ENCODE measurements at regions not wholly inside any gene's neighbourhood (a gene's known extent, or its start where the extent isn't known, plus 50 kb on each side); places are given as distances from the start of the nearest gene placed in this dataset.

DNA sequence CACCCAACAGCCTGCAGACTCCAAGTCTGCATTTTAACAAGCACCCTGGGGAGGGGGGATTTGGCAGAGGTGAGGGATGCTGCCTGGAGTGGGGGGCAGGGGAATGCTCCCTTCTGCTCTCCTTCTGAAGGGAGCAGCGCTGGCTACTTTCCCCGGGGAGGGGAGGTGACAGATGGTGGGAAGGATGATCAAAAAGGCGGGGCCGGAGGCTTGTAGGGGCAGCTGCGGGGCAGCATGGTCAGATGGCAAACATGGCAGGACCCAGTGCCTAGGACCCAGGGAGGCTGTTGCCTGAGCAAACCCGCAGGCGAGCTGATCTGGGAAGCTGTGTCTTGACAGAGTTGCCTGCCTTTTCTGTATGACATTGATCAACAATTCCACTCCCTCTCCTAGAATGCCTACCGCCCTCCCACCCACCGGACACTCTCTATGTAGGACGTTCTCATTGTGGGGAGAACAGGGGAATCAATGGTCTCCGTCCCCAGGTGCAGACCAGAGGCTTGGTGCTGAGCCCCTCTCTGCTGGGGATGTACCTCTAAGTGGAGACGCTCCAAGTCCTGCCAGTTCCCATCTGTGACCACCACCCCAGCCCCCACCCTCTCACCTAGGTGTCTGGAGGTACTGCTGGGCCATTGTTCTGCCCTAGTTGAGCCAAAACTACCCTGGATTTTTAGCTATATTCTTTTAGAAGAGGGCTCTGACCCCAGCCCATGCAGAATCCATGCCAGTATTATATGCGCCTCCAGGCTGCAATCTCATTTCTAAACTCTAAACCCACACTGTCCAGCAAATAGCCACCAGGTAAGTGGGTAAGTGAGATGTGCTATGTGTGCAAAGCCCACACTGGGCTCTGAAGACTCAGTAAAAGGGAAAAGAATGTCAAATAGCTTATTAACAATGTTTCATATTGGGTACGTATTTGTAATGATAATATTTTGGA, 89.7 kb upstream of the SEC11C start:
- Histone ChIP-seq H3K27ac (ENCODE audit: low read depth in 1 of 2, low read length in 2 of 2) (no peak overlapping the region), H3K9ac (ENCODE audit: low read depth in 1 of 2, low read length in 2 of 2) (no peak overlapping the region), H3K36me3 (ENCODE audit: control insufficient read depth in 4 of 4, insufficient read depth in 3 of 4, low read depth in 1 of 4, low read length in 3 of 4) (no peaks in the 10 kb centered on the region), H3K4me3 (ENCODE audit: low read depth in 1 of 3, low read length in 3 of 3) (no peak overlapping the region), H3K4me1 (ENCODE audit: control insufficient read depth in 4 of 4, insufficient read depth in 4 of 4, low read length in 3 of 4) (peaks cover 0 to 10% (median 6%) of the 10 kb centered on the region in 4 donors), H3K27me3 (ENCODE audit: control insufficient read depth in 4 of 4, insufficient read depth in 4 of 4, low read length in 3 of 4) (no peaks in the 10 kb centered on the region), H3K9me3 (ENCODE audit: control insufficient read depth in 4 of 4, low read length in 3 of 4) (no peaks in the 10 kb centered on the region)
- DNase-seq (ENCODE audit: low spot score): no peak
- 67% methylated on average over 14 of the region's 14 CpGs for WGBS
- no peak for TF ChIP-seq RXRA (IDR thresholded peaks at IDR 0.05)
- TF ChIP-seq TAF1 (conservative IDR thresholded peaks at IDR 0.05): no peak

DNA sequence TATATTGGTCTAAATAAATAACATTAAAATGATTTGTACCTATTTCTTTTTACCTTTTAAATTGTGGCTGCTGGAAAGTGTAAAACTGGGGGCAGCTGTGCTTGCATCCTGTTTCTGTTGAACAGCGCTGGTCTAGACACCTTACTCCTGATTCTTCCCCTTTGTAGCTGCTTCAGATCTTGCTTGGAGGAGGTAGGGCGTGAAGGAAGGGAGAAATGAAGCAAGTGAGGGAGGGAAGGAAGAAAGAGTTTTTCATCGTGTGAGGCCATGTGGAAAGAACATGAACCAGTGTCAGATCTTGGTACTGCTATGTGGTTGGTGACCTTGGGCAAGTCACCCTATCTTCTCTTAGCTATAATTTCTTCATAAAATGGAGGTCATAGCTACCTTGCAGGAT, 89.0 kb upstream of the SEC11C start:
- H3K4me3 ChIP-seq (ENCODE audit: low read depth in 1 of 3, low read length in 3 of 3): no peak overlapping the region
- no peak overlapping the region for H3K9ac ChIP-seq (ENCODE audit: low read depth in 1 of 2, low read length in 2 of 2)
- H3K4me1 ChIP-seq (ENCODE audit: control insufficient read depth in 4 of 4, insufficient read depth in 4 of 4, low read length in 3 of 4): peaks cover 0 to 10% (median 6%) of the 10 kb centered on the region in 4 donors
- no peaks in the 10 kb centered on the region for H3K9me3 ChIP-seq (ENCODE audit: control insufficient read depth in 4 of 4, low read length in 3 of 4)
- TF ChIP-seq NR2F2 (IDR thresholded peaks at IDR 0.05): no peak
- TF ChIP-seq FOXA1 (IDR thresholded peaks at IDR 0.05): no peak
- TF ChIP-seq, protein P1, sequence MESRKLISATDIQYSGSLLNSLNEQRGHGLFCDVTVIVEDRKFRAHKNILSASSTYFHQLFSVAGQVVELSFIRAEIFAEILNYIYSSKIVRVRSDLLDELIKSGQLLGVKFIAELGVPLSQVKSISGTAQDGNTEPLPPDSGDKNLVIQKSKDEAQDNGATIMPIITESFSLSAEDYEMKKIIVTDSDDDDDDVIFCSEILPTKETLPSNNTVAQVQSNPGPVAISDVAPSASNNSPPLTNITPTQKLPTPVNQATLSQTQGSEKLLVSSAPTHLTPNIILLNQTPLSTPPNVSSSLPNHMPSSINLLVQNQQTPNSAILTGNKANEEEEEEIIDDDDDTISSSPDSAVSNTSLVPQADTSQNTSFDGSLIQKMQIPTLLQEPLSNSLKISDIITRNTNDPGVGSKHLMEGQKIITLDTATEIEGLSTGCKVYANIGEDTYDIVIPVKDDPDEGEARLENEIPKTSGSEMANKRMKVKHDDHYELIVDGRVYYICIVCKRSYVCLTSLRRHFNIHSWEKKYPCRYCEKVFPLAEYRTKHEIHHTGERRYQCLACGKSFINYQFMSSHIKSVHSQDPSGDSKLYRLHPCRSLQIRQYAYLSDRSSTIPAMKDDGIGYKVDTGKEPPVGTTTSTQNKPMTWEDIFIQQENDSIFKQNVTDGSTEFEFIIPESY (IDR thresholded peaks at IDR 0.05): no peak
- TF ChIP-seq FOXA2 (IDR thresholded peaks at IDR 0.05): no peak
- TF ChIP-seq YY1 (IDR thresholded peaks at IDR 0.05): no peak
- TF ChIP-seq RXRA (IDR thresholded peaks at IDR 0.05): no peak
- TF ChIP-seq, protein P2, sequence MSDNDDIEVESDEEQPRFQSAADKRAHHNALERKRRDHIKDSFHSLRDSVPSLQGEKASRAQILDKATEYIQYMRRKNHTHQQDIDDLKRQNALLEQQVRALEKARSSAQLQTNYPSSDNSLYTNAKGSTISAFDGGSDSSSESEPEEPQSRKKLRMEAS (IDR thresholded peaks at IDR 0.05): no peak
- TF ChIP-seq, protein P3, sequence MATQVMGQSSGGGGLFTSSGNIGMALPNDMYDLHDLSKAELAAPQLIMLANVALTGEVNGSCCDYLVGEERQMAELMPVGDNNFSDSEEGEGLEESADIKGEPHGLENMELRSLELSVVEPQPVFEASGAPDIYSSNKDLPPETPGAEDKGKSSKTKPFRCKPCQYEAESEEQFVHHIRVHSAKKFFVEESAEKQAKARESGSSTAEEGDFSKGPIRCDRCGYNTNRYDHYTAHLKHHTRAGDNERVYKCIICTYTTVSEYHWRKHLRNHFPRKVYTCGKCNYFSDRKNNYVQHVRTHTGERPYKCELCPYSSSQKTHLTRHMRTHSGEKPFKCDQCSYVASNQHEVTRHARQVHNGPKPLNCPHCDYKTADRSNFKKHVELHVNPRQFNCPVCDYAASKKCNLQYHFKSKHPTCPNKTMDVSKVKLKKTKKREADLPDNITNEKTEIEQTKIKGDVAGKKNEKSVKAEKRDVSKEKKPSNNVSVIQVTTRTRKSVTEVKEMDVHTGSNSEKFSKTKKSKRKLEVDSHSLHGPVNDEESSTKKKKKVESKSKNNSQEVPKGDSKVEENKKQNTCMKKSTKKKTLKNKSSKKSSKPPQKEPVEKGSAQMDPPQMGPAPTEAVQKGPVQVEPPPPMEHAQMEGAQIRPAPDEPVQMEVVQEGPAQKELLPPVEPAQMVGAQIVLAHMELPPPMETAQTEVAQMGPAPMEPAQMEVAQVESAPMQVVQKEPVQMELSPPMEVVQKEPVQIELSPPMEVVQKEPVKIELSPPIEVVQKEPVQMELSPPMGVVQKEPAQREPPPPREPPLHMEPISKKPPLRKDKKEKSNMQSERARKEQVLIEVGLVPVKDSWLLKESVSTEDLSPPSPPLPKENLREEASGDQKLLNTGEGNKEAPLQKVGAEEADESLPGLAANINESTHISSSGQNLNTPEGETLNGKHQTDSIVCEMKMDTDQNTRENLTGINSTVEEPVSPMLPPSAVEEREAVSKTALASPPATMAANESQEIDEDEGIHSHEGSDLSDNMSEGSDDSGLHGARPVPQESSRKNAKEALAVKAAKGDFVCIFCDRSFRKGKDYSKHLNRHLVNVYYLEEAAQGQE (IDR thresholded peaks at IDR 0.05): no peak
- no peak for TF ChIP-seq SP1 (IDR thresholded peaks at IDR 0.05)
- TF ChIP-seq TAF1 (conservative IDR thresholded peaks at IDR 0.05): no peak
- TF ChIP-seq HNF4G (IDR thresholded peaks at IDR 0.05): no peak
- no peak for TF ChIP-seq RAD21 (IDR thresholded peaks at IDR 0.05)
- TF ChIP-seq HNF4A (conservative IDR thresholded peaks at IDR 0.05): no peak
- no peak for TF ChIP-seq EGR1 (IDR thresholded peaks at IDR 0.05; ENCODE audit: low read depth in 2 of 2)
- TF ChIP-seq GABPA (IDR thresholded peaks at IDR 0.05 in 1 of 2, conservative IDR thresholded peaks at IDR 0.05 in 1 of 2): no peak
- TF ChIP-seq, protein P4, sequence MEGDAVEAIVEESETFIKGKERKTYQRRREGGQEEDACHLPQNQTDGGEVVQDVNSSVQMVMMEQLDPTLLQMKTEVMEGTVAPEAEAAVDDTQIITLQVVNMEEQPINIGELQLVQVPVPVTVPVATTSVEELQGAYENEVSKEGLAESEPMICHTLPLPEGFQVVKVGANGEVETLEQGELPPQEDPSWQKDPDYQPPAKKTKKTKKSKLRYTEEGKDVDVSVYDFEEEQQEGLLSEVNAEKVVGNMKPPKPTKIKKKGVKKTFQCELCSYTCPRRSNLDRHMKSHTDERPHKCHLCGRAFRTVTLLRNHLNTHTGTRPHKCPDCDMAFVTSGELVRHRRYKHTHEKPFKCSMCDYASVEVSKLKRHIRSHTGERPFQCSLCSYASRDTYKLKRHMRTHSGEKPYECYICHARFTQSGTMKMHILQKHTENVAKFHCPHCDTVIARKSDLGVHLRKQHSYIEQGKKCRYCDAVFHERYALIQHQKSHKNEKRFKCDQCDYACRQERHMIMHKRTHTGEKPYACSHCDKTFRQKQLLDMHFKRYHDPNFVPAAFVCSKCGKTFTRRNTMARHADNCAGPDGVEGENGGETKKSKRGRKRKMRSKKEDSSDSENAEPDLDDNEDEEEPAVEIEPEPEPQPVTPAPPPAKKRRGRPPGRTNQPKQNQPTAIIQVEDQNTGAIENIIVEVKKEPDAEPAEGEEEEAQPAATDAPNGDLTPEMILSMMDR (IDR thresholded peaks at IDR 0.05; ENCODE audit: low read depth, low read length, missing input control): no peak
- TF ChIP-seq, protein P5, sequence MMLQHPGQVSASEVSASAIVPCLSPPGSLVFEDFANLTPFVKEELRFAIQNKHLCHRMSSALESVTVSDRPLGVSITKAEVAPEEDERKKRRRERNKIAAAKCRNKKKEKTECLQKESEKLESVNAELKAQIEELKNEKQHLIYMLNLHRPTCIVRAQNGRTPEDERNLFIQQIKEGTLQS (IDR thresholded peaks at IDR 0.05): no peak
- no peak for TF ChIP-seq JUND (IDR thresholded peaks at IDR 0.05)
- H3K27me3 ChIP-seq (ENCODE audit: control insufficient read depth in 4 of 4, insufficient read depth in 4 of 4, low read length in 3 of 4): no peaks in the 10 kb centered on the region
- DNase-seq (ENCODE audit: low spot score): no peak
- 85% methylated on average over 3 of the region's 3 CpGs for WGBS
- no peak overlapping the region for H3K27ac ChIP-seq (ENCODE audit: low read depth in 1 of 2, low read length in 2 of 2)
- H3K36me3 ChIP-seq (ENCODE audit: control insufficient read depth in 4 of 4, insufficient read depth in 3 of 4, low read depth in 1 of 4, low read length in 3 of 4): no peaks in the 10 kb centered on the region

Measured in liver (tissue), 8 donors.